HG02973 (cell line): ENCODE measurements at regions not wholly inside any gene's neighbourhood (a gene's known extent, or its start where the extent isn't known, plus 50 kb on each side); places are given as distances from the start of the nearest gene placed in this dataset.
"Not testable (repeated sequence)": the region's sequence is repeated elsewhere in the genome, so short reads cannot be mapped to it uniquely, and the experiment has no call there.

Experiments
- ATAC-seq: cut with Tn5 transposase; IDR thresholded peaks from one replicate; pipeline ENCODE4 v1.9.1; 2021; ENCODE audit warnings: moderate library complexity; ENCODE audit not compliant: unreplicated experiment

- no peak for ATAC-seq
These were observed 729.3 kb upstream of the KIF2B start for GRCh38 chr17:53093391-53093790.

DNA sequence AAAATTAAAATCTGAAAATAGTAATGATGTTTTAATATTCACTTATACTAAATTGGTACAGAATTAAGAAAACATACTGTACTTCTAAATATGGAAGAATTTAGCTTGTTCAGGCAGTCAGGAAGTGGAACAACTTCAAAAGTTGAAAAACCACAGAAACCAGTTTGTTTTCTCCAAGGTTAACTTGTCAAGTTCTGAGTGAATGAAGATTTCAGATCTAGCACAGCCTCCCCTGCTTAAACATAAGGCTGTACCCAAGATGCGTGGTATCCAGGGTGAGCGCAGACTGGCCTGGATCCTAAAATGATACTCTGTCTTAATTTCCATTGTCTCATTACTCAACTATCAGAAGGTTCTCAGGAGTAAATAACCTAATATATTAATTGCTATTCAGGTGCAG lies 730.7 kb upstream of the KIF2B start:
- no peak for ATAC-seq

- no peak for ATAC-seq
These were observed 732.0 kb upstream of the KIF2B start for GRCh38 chr17:53090770-53091169.

DNA sequence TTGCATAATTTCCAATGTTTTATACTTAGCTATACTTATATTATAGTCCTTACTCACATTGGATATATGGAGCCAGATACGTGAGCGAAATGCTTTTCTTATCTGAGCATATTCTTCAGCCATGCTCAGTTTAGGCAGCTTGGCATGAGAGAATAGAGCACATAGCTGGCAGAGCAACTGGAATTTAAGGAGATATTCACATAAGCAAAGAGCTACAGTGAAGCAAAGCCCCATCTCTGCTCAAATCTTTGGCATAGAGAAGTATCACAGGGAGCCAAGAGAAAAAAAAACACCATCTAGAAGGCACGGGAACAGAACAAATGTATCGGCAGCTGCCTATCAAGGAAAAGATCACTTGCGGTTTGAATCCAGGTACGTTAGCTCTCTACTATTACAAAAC lies 734.2 kb upstream of the KIF2B start:
- no peak for ATAC-seq

- no peak for ATAC-seq
These were observed 761.3 kb upstream of the KIF2B start for GRCh38 chr17:53061446-53061845.

GRCh38 chr17:53058031-53058430 lies 764.7 kb upstream of the KIF2B start:
- no peak for ATAC-seq

DNA sequence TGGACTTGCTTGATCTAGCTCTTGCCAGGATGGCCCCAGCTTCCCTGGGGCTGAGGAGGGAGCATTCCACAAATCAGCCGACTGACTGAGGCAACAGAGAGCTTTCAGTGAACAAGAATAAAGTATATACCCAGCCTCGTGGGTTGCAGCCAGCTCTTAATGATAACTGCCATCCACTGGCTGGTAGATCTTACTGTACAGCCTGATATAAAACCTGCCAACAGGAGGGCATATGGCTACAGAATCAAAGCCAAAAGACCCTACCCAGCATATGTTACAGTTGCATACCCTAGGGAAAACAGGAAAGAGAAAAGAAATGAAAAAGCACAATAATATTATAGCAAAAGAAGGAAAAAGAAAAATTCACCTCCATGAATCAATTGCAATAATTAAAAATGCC lies 775.9 kb upstream of the KIF2B start:
- ATAC-seq, result no peak

- no peak for ATAC-seq
These were observed 782.7 kb upstream of the KIF2B start for GRCh38 chr17:53039981-53040380.

- no peak for ATAC-seq
These were observed 789.4 kb upstream of the KIF2B start for GRCh38 chr17:53033297-53033696.

- no peak for ATAC-seq
These were observed 789.9 kb upstream of the KIF2B start for GRCh38 chr17:53032861-53033271.

DNA sequence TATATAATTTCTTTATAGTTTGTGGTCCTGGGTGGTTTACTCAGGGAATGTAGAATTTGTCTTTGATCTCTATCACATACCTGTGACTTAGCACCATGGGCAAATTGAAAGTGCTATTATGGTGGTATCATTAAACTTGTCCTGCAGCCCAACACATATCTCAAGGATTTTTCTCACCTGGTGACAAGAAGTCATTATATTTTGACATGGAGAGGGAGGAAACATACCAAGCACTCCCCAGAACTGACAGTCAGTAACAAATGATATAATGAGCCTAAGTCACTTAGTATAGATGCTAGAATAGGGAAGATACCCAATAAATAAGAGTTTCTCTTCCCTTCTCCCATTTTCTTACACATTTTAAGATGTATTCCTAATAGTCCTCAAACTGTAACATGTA lies 805.5 kb upstream of the KIF2B start:
- ATAC-seq, result no peak

DNA sequence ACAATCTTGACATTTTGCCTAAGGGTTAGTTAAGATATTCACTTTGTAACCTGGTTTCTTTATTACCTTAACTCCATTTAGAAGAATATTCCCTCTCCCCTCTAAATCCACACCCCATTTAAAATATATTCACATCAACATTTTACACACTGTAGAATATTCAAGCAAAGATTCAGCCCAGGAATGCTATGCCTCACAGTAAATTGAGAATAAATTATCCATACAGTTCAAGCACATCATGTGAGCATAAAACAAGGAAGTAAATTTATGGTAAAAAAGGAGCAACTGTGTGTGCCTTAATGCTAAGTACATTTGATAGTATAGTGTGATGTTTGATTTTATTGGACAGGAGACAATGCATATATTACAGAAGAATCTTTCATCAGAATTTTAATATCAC lies 806.6 kb upstream of the KIF2B start:
- no peak for ATAC-seq

DNA sequence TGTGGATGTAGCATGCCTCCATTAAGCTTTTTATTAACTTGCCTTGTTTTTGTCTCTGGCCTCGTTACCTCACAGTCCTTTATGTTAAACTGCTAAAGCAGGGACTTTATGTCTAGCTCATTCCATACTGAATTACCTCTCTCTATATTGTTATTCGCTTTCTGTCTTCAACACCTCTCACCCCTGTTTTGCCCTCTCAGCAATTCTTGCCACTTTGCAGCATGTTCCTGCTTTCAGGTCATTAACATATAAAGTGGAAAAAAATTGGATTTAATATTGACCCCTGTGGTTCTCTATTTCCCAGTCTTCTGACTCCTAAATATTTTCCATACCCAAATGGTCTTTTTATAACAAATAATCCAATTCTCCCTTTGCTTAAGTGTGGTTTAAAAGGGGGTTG lies 810.4 kb upstream of the KIF2B start:
- ATAC-seq, result no peak

GRCh38 chr17:53006006-53006405 lies 816.7 kb upstream of the KIF2B start:
- ATAC-seq, result no peak

- ATAC-seq, result no peak
These were observed 817.8 kb upstream of the KIF2B start for GRCh38 chr17:53004902-53005301.

DNA sequence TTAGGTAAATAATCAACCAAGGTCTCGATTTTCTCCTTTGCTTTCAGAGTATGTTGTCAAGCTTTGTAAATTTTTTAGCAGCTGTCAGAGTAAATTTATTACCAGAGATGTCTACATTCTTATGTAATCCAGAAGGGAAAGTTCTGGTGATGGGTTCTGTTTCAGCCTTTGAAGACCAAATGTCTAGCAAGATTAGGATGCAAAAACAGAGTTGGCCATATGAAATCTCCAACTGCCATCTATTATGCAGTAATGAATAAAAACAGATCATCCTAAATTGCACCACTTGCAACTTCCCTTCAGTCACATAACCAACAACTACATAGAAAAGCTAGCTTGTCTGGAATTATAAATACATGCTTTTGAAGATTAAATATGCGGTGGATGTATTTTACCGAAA lies 826.8 kb upstream of the KIF2B start:
- no peak for ATAC-seq

DNA sequence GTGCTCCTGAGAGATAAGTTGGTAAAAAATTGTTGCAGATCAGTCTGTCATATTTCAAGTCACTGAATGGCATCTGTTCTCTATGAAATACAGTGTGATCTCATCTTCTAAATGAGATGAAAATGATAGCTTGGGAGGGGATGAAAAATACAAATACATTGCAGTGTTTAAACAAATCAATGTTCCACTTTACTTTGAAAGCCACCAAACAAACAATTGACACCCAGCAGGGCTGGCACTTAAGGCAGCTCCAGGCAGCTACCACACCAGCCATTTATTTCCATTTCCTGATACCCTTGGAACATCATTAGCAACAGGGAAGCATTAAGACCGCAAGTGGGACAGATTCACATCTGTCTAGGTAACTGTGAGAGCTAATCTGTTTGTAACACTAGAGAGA lies 827.6 kb upstream of the KIF2B start:
- no peak for ATAC-seq

DNA sequence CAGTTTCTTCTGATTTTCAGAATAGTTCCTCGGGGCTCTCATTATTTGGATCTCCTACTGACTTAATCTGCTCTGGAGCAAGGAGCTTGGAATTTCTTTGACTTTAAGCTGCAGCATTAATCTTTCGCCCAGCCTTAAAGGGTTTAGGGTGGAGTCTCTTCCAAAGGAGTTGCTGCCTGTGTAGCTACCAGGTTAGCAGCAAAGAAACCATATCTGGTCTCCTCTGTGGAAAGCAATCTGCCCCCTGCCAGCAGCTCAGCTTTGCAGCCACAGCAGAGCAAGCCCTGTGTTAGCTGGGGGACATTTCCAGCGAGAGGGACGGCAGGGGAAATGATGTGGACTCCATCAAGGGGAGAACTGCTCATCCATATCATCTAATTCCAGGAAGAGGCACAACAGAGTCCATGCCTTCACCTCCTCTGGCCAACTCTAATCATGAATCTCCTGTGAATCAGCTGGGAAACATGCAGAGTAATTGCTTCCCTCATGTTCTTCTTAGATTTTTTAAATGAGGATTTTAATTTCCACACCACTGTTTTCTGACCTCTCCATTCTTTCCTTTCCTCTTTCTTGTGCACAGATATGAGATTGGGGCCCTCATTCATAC lies 827.6 kb upstream of the CA10 start:
- ATAC-seq, result no peak

GRCh38 chr17:52982331-52982730 lies 823.8 kb upstream of the CA10 start:
- ATAC-seq, result no peak

DNA sequence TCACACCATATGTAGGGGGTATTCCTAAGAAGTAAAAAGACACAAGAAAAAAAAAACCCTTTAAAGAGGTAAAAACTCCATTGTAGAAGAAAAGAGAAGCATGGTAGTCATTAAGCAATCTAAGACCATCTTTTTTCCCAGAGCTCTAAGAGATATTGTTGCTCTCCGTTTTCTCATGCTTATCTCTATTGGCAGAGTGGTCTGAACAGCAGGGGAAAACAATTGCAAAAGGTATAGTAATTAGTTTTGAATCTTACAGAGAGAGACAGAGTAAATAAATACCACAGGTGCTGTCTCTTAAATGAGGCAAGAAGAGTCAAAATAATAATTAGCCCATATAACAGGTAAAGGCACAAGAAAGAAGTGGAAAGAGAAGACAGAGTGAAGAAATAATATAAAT lies 821.4 kb upstream of the CA10 start:
- no peak for ATAC-seq

- ATAC-seq, result no peak
These were observed 807.3 kb upstream of the CA10 start for GRCh38 chr17:52965856-52966255.

- not testable (repeated sequence) for ATAC-seq
These were observed 803.2 kb upstream of the CA10 start for GRCh38 chr17:52961751-52962150.

DNA sequence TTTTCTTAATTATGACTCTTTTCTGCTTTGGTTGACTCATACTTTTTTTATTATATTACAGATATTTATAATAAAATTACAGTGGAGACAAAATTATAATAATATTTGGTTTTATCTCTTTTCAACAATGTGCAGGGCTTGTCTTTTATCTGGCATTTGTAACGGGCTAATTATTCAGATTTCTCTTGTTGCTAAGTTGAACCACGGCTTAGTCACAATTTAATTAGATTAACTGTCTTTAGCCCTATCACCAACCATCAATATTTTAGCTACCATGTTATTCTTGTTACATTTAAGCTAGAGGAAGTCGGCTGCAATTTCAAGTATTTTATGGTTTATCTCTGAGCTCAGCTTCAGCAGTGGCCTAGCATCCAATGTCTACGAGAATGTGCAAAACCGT lies 798.9 kb upstream of the CA10 start:
- ATAC-seq, result no peak

DNA sequence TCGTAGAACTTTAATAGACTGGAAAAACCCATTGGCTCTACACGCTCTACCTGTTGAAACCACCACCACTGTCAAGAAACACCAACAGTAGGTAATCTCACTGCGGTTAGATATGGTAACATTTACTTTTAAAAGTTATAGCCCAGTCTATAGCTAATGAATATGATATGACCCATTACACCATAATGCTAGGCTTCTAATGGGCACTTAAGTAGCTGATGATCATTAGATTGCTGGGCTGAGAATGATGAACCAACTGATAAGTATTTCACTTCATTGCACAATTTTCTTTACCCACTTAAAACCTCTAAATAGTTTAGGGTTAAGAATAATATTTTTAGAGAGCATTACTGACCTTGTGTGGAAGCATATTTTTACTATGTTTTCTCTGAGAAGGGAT lies 788.9 kb upstream of the CA10 start:
- no peak for ATAC-seq
